OCI-LY3 (cell line): ENCODE measurements at regions not wholly inside any gene's neighbourhood (a gene's known extent, or its start where the extent isn't known, plus 50 kb on each side); places are given as distances from the start of the nearest gene placed in this dataset.

Experiments
- H2AFZ ChIP-seq: fragments of 200-600, 300-600 bp; shearing (Covaris generic); 2 replicates; pipeline ENCODE4 v1.6.0; 2014; ENCODE audit warnings: antibody characterized with exemption, low read depth, low read length
- H3K27ac ChIP-seq: fragments of 200-600, 300-600 bp; sonication (generic); 2 replicates; pipeline ENCODE4 v1.5.1; 2014; ENCODE audit warnings: mild to moderate bottlenecking, low read length, moderate library complexity, mixed read lengths
- H3K27me3 ChIP-seq: fragments of 200-600, 300-600 bp; sonication (generic); 2 replicates; pipeline ENCODE4 v1.6.1; 2014; ENCODE audit warnings: low read depth, low read length, mixed read lengths
- H3K36me3 ChIP-seq: fragments of 200-600, 300-600 bp; sonication (generic); replicated peaks from 2 replicates; pipeline ENCODE3; 2014; ENCODE audit warnings: low read depth, low read length, mixed read lengths
- H3K4me1 ChIP-seq: fragments of 300-600, 200-600 bp; sonication (generic); 2 replicates; pipeline ENCODE4 v1.6.1; 2014; ENCODE audit warnings: low read length, mixed read lengths
- H3K4me2 ChIP-seq: fragments of 200-600, 300-600 bp; sonication (generic); 2 replicates; pipeline ENCODE4 v1.6.1; 2014; ENCODE audit warnings: low read length, mixed read lengths
- H3K4me3 ChIP-seq: fragments of 300-600, 200-600 bp; sonication (generic); 2 replicates; pipeline ENCODE4 v1.5.1; 2014; ENCODE audit warnings: antibody characterized with exemption, mild to moderate bottlenecking, low read length, moderate library complexity
- H3K79me2 ChIP-seq: fragments of 300-600, 200-600 bp; shearing (Covaris generic); 2 replicates; pipeline ENCODE4 v1.6.1; 2014; ENCODE audit warnings: mild to moderate bottlenecking, low read length, mixed read lengths
- H3K9ac ChIP-seq: fragments of 300-600, 200-600 bp; shearing (Covaris generic); 2 replicates; pipeline ENCODE4 v1.6.0; 2014; ENCODE audit warnings: mild to moderate bottlenecking, low read length, moderate library complexity
- H3K9me3 ChIP-seq: fragments of 200-600, 300-600 bp; shearing (Covaris generic); 2 replicates; pipeline ENCODE4 v1.6.1; 2014; ENCODE audit warnings: low read length, mixed read lengths; ENCODE audit not compliant: insufficient read depth
- H4K20me1 ChIP-seq: fragments of 200-600, 300-600 bp; sonication (generic); 2 replicates; pipeline ENCODE4 v1.6.1; 2016; ENCODE audit warnings: low read length, mixed read lengths; ENCODE audit not compliant: insufficient read depth
- EZH2phosphoT487 ChIP-seq: fragments of 200-600 bp; shearing (Covaris generic); IDR thresholded peaks from 2 replicates; pipeline ENCODE4 v1.6.1; 2018; ENCODE audit warnings: antibody characterized with exemption, mixed run types, low read depth
- TF ChIP-seq, protein P1 (sequence below): fragments of 200-600, 300-600 bp; sonication (generic); IDR thresholded peaks from 2 replicates; pipeline ENCODE4 v1.5.1; 2014; ENCODE audit warnings: antibody characterized with exemption, low read length, low read depth

DNA sequence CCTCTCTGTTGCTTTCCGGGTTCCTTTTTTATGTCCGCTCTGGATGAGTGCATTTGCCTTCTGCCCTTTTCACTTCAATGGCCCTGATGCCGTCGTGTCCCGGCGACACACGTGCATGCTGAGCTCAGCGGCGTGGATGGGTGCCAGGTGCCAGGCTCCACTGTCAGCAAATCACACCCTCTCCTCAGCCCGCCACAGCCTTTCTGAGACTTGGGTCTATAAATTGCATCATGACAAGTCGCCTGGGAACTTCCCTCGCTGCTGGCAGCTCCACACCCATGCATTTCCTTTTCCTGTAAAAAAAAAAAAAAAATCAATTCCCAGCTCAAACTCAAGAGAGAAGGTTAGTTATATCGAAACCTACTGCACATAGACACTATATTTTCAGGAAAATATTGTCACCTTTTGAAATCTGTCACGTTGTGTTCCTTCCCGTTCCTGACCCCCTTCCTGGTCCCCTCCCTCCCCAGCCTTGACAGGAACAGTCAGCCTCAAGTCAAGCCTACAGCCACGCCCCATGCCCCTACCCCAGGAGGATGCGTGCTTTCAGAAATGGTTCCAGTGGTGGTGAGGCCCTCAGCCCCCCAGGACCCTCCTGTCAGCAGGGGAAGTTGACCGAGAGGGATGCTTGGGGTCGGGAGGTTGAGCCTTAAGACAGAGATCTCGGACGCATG, 110.3 kb upstream of the PTCH1 start:
- no peak overlapping the region for H3K9ac ChIP-seq
- TF ChIP-seq, protein P1, sequence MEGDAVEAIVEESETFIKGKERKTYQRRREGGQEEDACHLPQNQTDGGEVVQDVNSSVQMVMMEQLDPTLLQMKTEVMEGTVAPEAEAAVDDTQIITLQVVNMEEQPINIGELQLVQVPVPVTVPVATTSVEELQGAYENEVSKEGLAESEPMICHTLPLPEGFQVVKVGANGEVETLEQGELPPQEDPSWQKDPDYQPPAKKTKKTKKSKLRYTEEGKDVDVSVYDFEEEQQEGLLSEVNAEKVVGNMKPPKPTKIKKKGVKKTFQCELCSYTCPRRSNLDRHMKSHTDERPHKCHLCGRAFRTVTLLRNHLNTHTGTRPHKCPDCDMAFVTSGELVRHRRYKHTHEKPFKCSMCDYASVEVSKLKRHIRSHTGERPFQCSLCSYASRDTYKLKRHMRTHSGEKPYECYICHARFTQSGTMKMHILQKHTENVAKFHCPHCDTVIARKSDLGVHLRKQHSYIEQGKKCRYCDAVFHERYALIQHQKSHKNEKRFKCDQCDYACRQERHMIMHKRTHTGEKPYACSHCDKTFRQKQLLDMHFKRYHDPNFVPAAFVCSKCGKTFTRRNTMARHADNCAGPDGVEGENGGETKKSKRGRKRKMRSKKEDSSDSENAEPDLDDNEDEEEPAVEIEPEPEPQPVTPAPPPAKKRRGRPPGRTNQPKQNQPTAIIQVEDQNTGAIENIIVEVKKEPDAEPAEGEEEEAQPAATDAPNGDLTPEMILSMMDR: no peak
- TF ChIP-seq EZH2phosphoT487: no peak
- H4K20me1 ChIP-seq: no peaks in the 10 kb centered on the region
- H3K9me3 ChIP-seq: no peaks in the 10 kb centered on the region
- no peaks in the 10 kb centered on the region for H3K36me3 ChIP-seq
- no peak overlapping the region for H2AFZ ChIP-seq
- H3K4me1 ChIP-seq: no peaks in the 10 kb centered on the region
- H3K27ac ChIP-seq: no peak overlapping the region
- no peak overlapping the region for H3K4me2 ChIP-seq
- peaks cover 9% of the 10 kb centered on the region; the same call in 1 of the 2 replicates for H3K27me3 ChIP-seq
- H3K4me3 ChIP-seq: no peak overlapping the region
- no peaks in the 10 kb centered on the region for H3K79me2 ChIP-seq

DNA sequence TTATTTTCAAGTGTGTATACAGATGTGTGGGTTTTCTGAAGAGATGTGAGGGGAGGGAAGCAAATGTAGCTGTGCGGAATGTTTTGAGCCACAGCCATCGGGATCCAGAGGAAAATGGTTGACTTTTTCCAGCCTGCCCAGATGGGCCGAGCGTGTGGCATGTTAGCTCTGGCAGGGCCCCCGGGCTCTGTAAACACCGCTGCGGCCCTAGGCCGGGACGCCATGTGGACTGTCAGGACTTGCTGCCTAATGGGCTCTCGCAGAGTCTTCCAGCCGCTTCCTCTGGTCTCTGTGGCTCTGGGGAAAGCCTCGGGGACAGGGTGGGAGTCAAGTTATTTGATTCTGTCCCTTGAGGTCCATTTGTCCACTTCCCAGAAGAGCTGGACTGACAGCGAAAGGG, 109.6 kb upstream of the PTCH1 start:
- Histone ChIP-seq H3K9me3 (no peaks in the 10 kb centered on the region), H3K27me3 (peaks cover 9% of the 10 kb centered on the region; the same call in 1 of the 2 replicates), H3K9ac (no peak overlapping the region), H3K4me3 (no peak overlapping the region), H3K4me2 (no peak overlapping the region), H2AFZ (no peak overlapping the region), H4K20me1 (no peaks in the 10 kb centered on the region), H3K36me3 (no peaks in the 10 kb centered on the region), H3K27ac (no peak overlapping the region), H3K4me1 (no peaks in the 10 kb centered on the region), H3K79me2 (no peaks in the 10 kb centered on the region)
- TF ChIP-seq, protein P1: no peak
- no peak for TF ChIP-seq EZH2phosphoT487

DNA sequence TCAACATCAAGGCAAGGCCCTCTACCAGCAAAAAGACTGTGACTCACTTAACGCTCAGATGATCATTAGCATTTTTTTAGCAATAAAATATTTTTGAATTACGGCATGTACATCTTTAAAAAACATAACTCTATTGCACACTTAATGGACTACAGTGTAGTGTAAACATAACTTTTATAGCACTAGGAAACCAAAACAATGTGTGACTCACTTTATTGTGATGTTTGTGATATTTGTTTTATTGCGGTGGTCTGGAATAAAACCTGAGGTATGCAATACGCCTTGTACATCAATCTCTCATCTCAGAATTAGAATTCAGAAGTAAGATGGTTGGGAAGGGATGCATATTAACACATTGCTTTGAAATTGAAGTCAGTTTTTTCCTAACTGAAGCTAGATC, 106.9 kb upstream of the PTCH1 start:
- no peak overlapping the region for H2AFZ ChIP-seq
- TF ChIP-seq, protein P1: no peak
- no peak for TF ChIP-seq EZH2phosphoT487
- H3K4me2 ChIP-seq: no peak overlapping the region
- no peaks in the 10 kb centered on the region for H3K4me1 ChIP-seq
- H3K27ac ChIP-seq: no peak overlapping the region
- H3K9ac ChIP-seq: no peak overlapping the region
- peaks cover 5% of the 10 kb centered on the region; the same call in 1 of the 2 replicates for H3K27me3 ChIP-seq
- no peak overlapping the region for H3K4me3 ChIP-seq
- H3K9me3 ChIP-seq: no peaks in the 10 kb centered on the region
- H3K36me3 ChIP-seq: no peaks in the 10 kb centered on the region
- no peaks in the 10 kb centered on the region for H4K20me1 ChIP-seq
- no peaks in the 10 kb centered on the region for H3K79me2 ChIP-seq

- no peaks in the 10 kb centered on the region for H3K79me2 ChIP-seq
- no peaks in the 10 kb centered on the region for H3K4me1 ChIP-seq
- TF ChIP-seq, protein P1: no peak
- TF ChIP-seq EZH2phosphoT487: no peak
- H3K9me3 ChIP-seq: no peaks in the 10 kb centered on the region
- no peaks in the 10 kb centered on the region for H4K20me1 ChIP-seq
- H3K4me2 ChIP-seq: no peak overlapping the region
- H3K27ac ChIP-seq: no peak overlapping the region
- H3K27me3 ChIP-seq: no peaks in the 10 kb centered on the region; the same call in 1 of the 2 replicates
- H2AFZ ChIP-seq: no peak overlapping the region
- H3K36me3 ChIP-seq: no peaks in the 10 kb centered on the region
- H3K4me3 ChIP-seq: no peak overlapping the region
- H3K9ac ChIP-seq: no peak overlapping the region
These were observed 104.0 kb upstream of the PTCH1 start for GRCh38 chr9:95620722-95621121.
